HUES48 (cell line): ENCODE measurements at regions not wholly inside any gene's neighbourhood (a gene's known extent, or its start where the extent isn't known, plus 50 kb on each side); places are given as distances from the start of the nearest gene placed in this dataset.
"Not testable (repeated sequence)": the region's sequence is repeated elsewhere in the genome, so short reads cannot be mapped to it uniquely, and the experiment has no call there.

Experiments
- H3K27ac ChIP-seq: one replicate; pipeline ENCODE4 v1.7.0; 2013; ENCODE audit warnings: low read depth, low read length, inconsistent platforms
- H3K27me3 ChIP-seq: 2 replicates; pipeline ENCODE4 v1.6.1; 2013; ENCODE audit warnings: mild to moderate bottlenecking, low read length; ENCODE audit not compliant: control insufficient read depth, insufficient read depth
- H3K36me3 ChIP-seq: 2 replicates; pipeline ENCODE4 v1.6.1; 2013; ENCODE audit warnings: low read length; ENCODE audit not compliant: control insufficient read depth, insufficient read depth
- H3K4me1 ChIP-seq: 2 replicates; pipeline ENCODE4 v1.6.1; 2013; ENCODE audit warnings: mild to moderate bottlenecking, low read length; ENCODE audit not compliant: control insufficient read depth, insufficient read depth
- H3K4me3 ChIP-seq: 2 replicates; pipeline ENCODE4 v1.5.1; 2013; ENCODE audit warnings: mild to moderate bottlenecking, low read depth, low read length
- H3K9ac ChIP-seq: 2 replicates; pipeline ENCODE4 v1.6.1; 2013; ENCODE audit warnings: mild to moderate bottlenecking, low read depth, low read length, moderate library complexity
- H3K9me3 ChIP-seq: 2 replicates; pipeline ENCODE4 v1.6.1; 2013; ENCODE audit warnings: low read length; ENCODE audit not compliant: control insufficient read depth, insufficient read depth

DNA sequence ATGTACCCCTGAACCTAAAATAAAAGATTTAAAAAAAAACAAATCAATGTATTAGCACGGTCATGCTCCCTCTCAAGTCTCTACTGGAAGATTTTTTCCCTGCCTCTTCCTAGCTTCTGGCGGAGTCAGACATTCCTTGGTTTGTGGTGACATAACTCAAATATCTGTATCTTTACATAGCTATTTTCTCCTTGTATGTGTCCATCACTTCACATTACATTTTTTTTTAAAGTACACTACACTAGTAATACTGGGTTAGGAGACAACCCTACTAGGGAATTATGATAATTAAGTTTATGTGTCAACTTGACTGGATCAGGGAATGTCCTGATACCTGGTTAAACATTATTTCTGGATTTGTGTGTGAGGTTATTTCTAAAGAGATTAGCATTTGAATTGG is 1197.9 kb downstream of the TECRL start:
- no peak overlapping the region for H3K4me3 ChIP-seq
- H3K36me3 ChIP-seq = no peaks in the 10 kb centered on the region
- no peaks in the 10 kb centered on the region; the same call in 1 of the 2 replicates for H3K9me3 ChIP-seq
- H3K4me1 ChIP-seq = no peaks in the 10 kb centered on the region
- H3K27ac ChIP-seq = no peak overlapping the region
- no peaks in the 10 kb centered on the region for H3K27me3 ChIP-seq
- no peak overlapping the region for H3K9ac ChIP-seq

DNA sequence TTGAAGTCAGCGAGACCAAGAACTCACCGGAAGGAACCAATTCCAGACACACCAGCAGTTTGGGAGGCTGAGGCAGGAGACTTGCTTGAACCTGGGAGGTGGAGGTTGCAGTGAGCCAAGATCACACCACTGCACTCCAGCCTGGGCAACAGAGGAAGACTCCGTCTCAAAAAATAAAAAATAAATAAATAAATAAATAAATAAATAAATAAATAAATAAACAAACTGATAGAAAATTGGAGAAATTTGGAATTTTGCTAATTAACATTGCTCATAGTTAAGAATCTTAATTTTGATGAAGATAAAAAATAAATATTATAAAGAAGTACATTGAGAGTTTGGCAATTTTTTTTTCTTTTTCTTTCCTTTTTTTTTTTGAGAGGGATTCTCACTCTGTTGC is 1216.2 kb downstream of the TECRL start:
- not testable (repeated sequence) for H3K36me3 ChIP-seq, H3K4me1 ChIP-seq, H3K4me3 ChIP-seq, H3K27ac ChIP-seq, H3K9me3 ChIP-seq, H3K27me3 ChIP-seq, H3K9ac ChIP-seq

DNA sequence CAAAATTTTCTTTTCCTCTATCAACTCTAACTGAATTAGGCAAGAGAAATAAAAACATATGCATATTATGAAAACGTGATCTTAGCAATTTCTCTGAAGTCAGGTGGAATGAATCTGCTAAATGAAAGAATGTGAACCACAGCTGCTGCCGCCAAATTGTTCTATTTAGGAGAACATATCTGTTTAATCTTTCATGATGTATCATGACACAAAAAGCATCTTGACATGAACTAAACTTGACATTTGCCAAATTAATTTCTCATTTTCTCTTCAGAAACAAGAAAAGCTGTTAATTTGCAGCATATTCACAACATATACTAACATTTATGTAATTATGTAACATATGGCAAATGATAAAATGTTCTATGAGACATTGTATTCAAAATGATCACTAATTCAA is 1237.9 kb downstream of the TECRL start:
- H3K4me1 ChIP-seq = no peaks in the 10 kb centered on the region

DNA sequence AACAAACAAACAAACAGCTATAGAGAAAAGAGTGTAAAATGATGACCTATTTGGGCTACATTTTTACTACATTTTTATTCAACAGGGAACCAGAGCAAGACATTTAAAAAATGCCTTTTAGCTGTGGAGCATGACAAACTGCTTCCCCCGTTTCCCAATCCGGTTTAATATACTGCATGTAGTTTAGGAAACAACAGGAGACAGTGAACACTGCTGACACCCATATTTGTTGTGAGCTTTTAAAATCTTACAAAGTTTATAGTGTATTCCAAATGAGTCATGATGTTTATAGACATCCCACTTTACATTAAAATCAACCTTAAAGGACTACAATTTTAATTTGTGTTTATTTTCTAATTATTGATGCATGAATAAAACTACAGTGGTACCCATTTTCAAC is 1238.3 kb downstream of the TECRL start:
- Histone ChIP-seq H3K27ac (no peak overlapping the region), H3K27me3 (no peaks in the 10 kb centered on the region), H3K4me3 (no peak overlapping the region), H3K4me1 (no peaks in the 10 kb centered on the region), H3K36me3 (no peaks in the 10 kb centered on the region), H3K9ac (no peak overlapping the region), H3K9me3 (no peaks in the 10 kb centered on the region; the same call in 1 of the 2 replicates)

More for the DNA sequence above, 1237.9 kb downstream of the TECRL start:
- no peaks in the 10 kb centered on the region for H3K36me3 ChIP-seq
- H3K9me3 ChIP-seq = no peaks in the 10 kb centered on the region; the same call in 1 of the 2 replicates
- H3K4me3 ChIP-seq = no peak overlapping the region
- no peak overlapping the region for H3K27ac ChIP-seq
- no peak overlapping the region for H3K9ac ChIP-seq
- no peaks in the 10 kb centered on the region for H3K27me3 ChIP-seq

DNA sequence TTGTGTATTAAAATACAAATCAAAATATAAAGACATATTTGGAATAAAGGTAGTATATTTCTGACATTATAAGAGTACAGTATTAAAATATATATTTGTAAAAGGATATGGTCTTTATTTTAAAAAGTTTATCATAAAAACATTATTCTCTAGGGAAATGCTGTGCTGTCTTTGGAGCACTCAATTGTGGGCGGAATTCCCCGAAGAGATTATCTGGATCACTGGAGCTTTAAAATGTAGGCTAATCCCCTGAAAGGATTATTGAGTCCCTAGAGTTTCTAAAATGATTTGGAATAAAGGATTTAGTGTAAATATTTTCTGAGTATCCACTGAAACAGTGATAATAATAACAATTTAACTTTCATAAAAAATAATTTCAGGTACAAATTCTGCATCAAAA is 1239.4 kb downstream of the TECRL start:
- Histone ChIP-seq H3K27me3 (no peaks in the 10 kb centered on the region), H3K27ac (no peak overlapping the region), H3K36me3 (no peaks in the 10 kb centered on the region), H3K9ac (no peak overlapping the region), H3K9me3 (no peaks in the 10 kb centered on the region), H3K4me1 (no peaks in the 10 kb centered on the region), H3K4me3 (no peak overlapping the region)

DNA sequence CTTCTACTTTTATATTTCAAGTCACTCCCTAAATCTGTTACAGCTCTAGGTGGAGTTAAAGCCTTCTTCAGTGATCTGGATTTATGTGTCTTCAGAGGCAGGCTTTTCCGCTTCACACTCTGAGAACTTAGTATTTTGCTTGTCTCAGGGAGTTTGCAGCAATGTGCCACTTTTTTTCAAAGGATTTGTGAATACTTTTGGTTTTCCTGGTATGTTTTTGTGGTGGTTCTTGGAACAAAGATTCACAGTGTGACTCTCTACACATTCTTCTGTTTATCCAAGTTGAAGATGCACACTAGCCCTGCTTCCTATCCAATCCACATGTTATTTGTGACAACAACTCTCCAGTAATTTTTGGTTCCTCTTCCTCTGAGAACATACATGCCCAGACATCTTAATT is 1253.7 kb downstream of the TECRL start:
- no peak overlapping the region for H3K4me3 ChIP-seq
- H3K27ac ChIP-seq = no peak overlapping the region
- no peaks in the 10 kb centered on the region for H3K27me3 ChIP-seq
- H3K36me3 ChIP-seq = no peaks in the 10 kb centered on the region
- H3K4me1 ChIP-seq = no peaks in the 10 kb centered on the region
- H3K9me3 ChIP-seq = peaks cover 11% of the 10 kb centered on the region
- no peak overlapping the region for H3K9ac ChIP-seq

DNA sequence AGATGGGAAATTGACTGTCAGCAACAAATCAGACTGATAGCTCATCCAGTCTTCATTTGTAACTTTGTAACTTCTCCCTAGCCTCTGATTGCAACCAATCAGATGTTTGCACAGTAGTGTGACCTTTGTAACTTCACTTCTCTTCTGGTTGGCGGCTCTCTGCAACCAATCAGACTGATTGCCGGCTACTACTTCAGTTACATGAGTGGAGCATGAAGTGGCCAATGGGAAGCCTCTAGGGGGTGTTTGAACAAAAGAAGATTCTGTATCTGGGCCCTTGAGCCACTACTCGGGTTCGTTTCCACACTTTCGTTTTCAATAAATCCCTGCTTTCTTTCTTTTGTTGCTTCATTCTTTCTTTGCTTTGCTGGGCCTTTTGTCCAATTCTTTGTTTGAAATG is 1285.8 kb downstream of the TECRL start:
- H3K4me1 ChIP-seq = no peaks in the 10 kb centered on the region
- no peak overlapping the region for H3K9ac ChIP-seq
- no peak overlapping the region for H3K27ac ChIP-seq
- H3K4me3 ChIP-seq = no peak overlapping the region
- H3K9me3 ChIP-seq = no peaks in the 10 kb centered on the region
- H3K36me3 ChIP-seq = no peaks in the 10 kb centered on the region
- H3K27me3 ChIP-seq = no peaks in the 10 kb centered on the region

DNA sequence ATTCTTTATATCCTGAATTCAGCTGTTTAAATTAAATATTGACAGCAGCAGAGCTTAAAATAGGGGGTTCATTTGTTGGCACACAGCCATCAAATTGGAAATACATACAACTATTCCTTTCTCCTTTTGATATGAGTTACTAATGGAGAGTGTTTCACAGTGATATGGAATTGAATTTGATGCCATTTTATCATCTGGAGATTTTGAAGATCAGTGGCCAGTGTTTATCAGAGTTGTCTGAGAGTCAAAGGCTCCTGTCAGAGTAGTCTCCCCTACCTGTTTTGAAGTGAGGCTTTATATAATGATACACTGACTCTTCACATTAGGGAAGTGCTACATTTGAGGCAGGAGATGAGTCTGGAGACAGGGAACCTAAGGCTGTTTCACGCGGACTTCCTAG is 1286.3 kb downstream of the TECRL start:
- H3K9me3 ChIP-seq = no peaks in the 10 kb centered on the region
- no peaks in the 10 kb centered on the region for H3K36me3 ChIP-seq
- H3K9ac ChIP-seq = no peak overlapping the region
- H3K27me3 ChIP-seq = no peaks in the 10 kb centered on the region
- no peak overlapping the region for H3K4me3 ChIP-seq
- H3K27ac ChIP-seq = no peak overlapping the region
- no peaks in the 10 kb centered on the region for H3K4me1 ChIP-seq

DNA sequence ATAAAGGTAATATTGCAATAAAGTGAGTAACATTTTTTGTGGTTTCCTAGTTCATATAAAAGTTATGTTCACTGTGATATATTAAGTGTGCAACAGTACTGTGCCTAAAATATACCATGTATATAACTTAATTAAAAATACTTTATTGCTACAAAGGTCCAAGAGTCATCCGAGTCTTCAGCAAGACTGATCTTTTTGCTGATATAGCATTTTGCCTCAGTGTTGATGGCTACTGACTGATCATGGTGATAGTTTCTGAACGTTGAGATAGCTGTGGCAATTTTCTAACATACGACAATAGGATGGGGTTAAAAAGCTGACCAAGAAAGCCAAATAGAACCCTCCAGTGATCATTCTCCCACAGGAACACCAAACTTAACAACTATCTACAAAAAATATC is 1302.7 kb downstream of the TECRL start:
- no peaks in the 10 kb centered on the region for H3K36me3 ChIP-seq
- no peak overlapping the region for H3K4me3 ChIP-seq
- no peaks in the 10 kb centered on the region for H3K4me1 ChIP-seq
- no peak overlapping the region for H3K27ac ChIP-seq
- H3K9ac ChIP-seq = no peak overlapping the region
- no peaks in the 10 kb centered on the region for H3K27me3 ChIP-seq
- H3K9me3 ChIP-seq = no peaks in the 10 kb centered on the region

DNA sequence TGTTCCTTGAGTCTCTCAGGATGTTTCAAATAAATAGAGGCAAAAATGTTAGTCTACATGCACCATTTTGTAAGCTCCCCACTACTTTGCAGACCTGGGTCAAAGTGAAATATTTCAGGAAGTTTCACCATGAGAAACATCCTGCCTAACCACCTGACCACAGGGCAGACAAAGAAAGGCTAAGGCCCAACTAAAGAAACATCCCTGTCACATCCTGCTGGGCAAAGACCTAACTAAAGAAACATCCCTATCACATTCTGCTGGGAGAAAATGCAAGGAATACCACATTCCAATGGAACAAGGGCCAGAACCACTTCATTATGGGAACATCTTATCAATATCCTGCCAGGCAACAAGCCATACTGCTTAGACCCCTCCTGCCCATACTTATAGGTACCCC is 1303.4 kb downstream of the TECRL start:
- Histone ChIP-seq H3K4me1 (no peaks in the 10 kb centered on the region), H3K9ac (no peak overlapping the region), H3K4me3 (no peak overlapping the region), H3K36me3 (no peaks in the 10 kb centered on the region), H3K27me3 (no peaks in the 10 kb centered on the region), H3K9me3 (no peaks in the 10 kb centered on the region), H3K27ac (no peak overlapping the region)

DNA sequence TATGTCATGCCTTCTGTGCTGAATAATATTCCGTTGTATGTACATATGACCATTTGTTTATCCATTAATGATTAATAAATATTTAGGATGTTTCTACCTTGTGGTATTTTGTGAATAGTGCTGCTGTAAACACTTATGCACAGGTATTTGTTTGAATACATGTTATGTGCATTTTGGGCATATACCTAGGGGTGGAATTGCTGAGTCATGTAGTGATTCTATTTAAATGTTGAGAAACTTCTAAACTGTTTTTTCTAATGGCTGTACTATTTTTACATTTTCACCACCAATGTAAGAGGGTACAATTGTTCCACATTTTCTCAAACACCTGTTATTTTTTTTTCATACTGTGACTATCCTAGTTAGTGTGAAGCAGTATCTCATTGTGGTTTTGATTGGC is 1318.6 kb downstream of the TECRL start:
- Histone ChIP-seq H3K4me1 (no peaks in the 10 kb centered on the region), H3K4me3 (no peak overlapping the region), H3K27ac (no peak overlapping the region), H3K9me3 (no peaks in the 10 kb centered on the region), H3K27me3 (no peaks in the 10 kb centered on the region), H3K9ac (no peak overlapping the region), H3K36me3 (no peaks in the 10 kb centered on the region)

DNA sequence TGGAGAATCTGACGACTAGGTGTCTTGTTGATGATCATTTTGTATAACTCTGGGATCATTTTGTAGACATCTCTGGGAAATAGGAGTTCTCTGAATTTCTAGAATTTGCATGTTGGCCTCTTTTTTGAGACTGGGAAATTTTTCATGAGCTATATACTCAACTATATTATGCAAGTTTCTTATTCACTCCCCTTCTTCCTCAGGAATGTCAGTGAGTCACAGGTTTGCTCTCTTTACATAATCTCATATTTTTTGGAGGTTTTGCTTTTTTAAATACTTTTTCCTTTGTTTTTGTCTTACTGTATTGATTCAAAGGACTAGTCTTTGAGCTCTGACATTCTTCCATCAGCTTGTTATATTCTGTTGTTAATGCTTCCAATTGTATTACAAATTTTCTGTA is 1324.2 kb downstream of the TECRL start:
- no peaks in the 10 kb centered on the region for H3K36me3 ChIP-seq
- H3K4me1 ChIP-seq = no peaks in the 10 kb centered on the region
- H3K9ac ChIP-seq = no peak overlapping the region
- H3K9me3 ChIP-seq = no peaks in the 10 kb centered on the region
- no peak overlapping the region for H3K4me3 ChIP-seq
- no peaks in the 10 kb centered on the region for H3K27me3 ChIP-seq
- H3K27ac ChIP-seq = no peak overlapping the region
